ENCODE measurements at regions not wholly inside any gene's neighbourhood (a gene's known extent, or its start where the extent isn't known, plus 50 kb on each side); places are given as distances from the start of the nearest gene placed in this dataset.
"Not testable (repeated sequence)": the region's sequence is repeated elsewhere in the genome, so short reads cannot be mapped to it uniquely, and the experiment has no call there.

DNA sequence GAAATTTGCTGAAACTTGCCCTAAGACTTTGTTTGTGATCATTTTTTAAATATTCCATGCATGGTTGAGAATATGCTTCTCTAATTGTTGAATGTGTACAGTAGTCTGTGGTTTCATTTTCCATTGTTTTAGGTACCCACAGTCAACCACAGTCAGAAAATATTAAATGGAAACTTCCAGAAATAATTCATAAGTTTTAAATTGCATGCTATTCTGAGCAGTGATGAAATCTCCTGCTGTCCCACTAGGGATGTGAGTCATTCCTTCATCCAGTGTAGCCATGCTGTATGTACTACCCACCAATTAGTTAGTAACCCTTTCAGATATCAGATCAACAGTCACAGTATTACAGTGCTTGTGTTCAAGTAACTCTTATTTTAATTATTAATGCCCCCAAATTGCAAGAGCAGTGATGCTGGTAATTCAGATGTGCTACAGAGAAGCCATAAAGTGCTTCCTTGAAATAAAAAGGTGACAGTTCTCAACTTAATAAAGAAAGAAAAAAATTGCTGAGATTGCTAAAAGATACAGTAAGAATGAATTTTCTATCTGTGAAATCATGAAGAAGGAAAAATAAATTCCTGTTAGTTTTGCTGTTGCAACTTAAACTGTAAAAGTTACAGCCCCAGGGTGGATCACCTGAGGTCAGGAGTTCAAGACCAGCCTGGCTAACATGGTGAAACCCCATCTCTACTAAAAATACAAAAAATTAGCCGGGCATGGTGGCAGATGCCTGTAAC is 79.9 kb upstream of the FBXL17 start:
- no peak for DNase-seq

- DNase-seq: no peak
Observed at GRCh38 chr5:108459769-108460168, 77.9 kb upstream of the FBXL17 start.

DNA sequence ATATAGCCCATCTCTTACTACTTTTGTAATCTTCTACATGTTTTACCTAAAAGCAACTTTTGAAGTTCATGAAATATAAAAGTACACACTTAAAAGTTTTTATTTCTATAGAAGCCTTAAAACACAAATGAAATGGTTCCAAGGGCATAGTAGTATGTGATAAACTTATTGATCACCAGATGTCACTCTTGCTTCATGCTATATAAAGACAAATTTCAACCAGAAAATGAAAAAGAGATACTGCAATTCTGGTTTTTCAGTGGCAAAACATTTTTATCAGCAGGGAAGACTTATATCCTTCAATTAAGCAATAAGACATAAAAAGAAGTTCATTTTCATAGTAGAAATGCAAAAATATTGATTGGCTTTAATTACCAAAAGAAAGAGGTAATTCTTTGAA is 69.4 kb upstream of the FBXL17 start:
- no peak for DNase-seq

- not testable (repeated sequence) for DNase-seq
Observed at GRCh38 chr5:108444130-108444529, 62.2 kb upstream of the FBXL17 start.

DNA sequence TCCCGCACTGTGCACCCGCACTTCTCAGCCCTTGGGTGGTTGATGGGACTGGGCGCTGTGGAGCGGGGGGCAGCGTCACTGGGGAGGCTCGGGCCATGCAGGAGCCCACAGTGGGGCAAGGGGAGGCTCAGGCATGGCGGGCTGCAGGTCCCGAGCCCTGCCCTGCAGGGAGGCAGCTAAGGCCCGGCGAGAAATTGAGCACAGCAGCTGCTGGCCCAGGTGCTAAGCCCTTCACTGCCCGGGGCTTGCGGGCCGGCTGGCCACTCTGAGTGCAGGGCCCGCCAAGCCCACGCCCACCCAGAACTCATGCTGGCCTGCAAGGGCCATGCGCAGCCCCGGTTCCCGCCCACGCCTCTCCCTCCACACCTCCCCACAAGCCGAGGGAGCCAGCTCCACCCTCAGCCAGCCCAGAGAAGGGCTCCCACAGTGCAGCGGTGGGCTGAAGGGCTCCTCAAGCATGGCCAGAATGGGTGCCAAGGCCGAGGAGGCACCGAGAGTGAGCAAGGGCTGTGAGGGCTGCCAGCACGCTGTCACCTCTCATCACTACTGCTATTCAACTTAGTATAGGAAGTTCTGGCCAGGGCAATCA is 60.3 kb upstream of the FBXL17 start:
- DNase-seq: not testable (repeated sequence)

GRCh38 chr5:108437425-108437824 is 55.5 kb upstream of the FBXL17 start:
- no peak for DNase-seq

- DNase-seq: no peak
Observed at GRCh38 chr5:108436696-108437095, 54.8 kb upstream of the FBXL17 start.

- DNase-seq: no peak
Observed at GRCh38 chr5:108433600-108433999, 51.7 kb upstream of the FBXL17 start.

- DNase-seq: no peak
Observed at GRCh38 chr5:108432024-108432423, 50.1 kb upstream of the FBXL17 start.

Measured in nucleus accumbens (tissue), 56 donors.